Activated CD4-positive, alpha-beta memory T cell treated with anti-CD3 and anti-CD28 coated beads for 36 hours (primary cell): ENCODE measurements at regions not wholly inside any gene's neighbourhood (a gene's known extent, or its start where the extent isn't known, plus 50 kb on each side); places are given as distances from the start of the nearest gene placed in this dataset.

Experiments used
- CTCF ChIA-PET: fragments of 350-600 bp; sonication (Branson Sonifier 250); formaldehyde crosslinking; loops from one replicate; lab custom pipeline; 2021; ENCODE audit warnings: antibody characterized with exemption, inconsistent platforms; lab: Charles Lee
- POLR2A ChIA-PET: fragments of 350-600 bp; sonication (Branson Sonifier 250); formaldehyde crosslinking; loops from one replicate; lab custom pipeline; 2021; ENCODE audit warnings: antibody characterized with exemption; lab: Charles Lee
- DNase-seq: peaks from one replicate; pipeline ENCODE4 v3.0.0-alpha.2; 2020
- H3K27ac Mint-ChIP-seq: one replicate; pipeline ENCODE4 v1.8.0; 2021; ENCODE audit warnings: mixed read lengths
- H3K27me3 Mint-ChIP-seq: one replicate; pipeline ENCODE4 v1.8.0; 2021; ENCODE audit warnings: mixed read lengths
- H3K36me3 Mint-ChIP-seq: one replicate; pipeline ENCODE4 v1.8.0; 2021; ENCODE audit warnings: mixed read lengths
- H3K4me1 Mint-ChIP-seq: one replicate; pipeline ENCODE4 v1.8.0; 2021; ENCODE audit warnings: low read depth, mixed read lengths
- H3K4me3 Mint-ChIP-seq: one replicate; pipeline ENCODE4 v1.8.0; 2021; ENCODE audit warnings: mild to moderate bottlenecking, mixed read lengths
- H3K9me3 Mint-ChIP-seq: one replicate; pipeline ENCODE4 v1.8.0; 2021; ENCODE audit warnings: mixed read lengths
- intact Hi-C: fragments of 100-400 bp; cut with micrococcal nuclease; formaldehyde crosslinking; loops from one replicate; pipeline ENCODE4 v1.15.1; 2023

DNA sequence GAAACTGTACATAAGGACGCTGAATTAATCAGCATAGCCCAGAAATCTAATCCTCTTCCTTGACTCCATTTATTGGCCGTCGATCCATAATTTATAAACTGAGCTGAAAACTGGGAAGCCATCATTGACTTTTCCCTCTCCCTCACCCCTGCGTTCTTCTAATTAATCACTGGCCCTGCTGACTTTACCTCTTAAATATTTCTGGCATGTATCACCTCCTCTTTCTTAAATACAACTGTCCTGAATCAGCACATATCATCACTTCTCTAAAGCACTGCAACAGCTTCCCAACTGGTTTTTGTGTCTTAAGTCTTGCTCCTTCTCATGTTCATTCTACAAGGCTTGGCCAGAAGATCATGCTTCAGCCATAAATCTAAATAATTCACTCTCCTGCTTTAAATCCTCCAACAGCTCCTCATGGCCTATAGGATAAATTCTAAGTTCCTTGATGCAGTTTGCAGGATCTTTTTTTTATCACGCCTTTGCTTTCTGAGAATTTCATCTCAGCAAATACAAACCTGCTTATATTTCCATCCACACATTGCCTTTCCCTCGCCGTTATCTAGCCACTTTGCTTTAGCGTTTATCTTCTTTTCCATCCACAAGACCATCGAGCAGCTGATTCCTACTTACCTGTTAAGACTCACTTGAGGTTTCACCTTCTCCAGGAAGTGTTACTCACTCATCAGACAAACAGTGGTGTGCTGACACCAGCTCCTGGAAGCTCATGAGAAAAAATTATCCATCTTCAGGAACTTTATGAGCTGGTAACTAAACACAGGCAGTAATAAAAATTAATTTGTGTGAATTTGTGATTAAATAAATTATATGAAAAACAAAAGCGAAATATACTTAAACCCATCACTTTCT is 295.6 kb upstream of the FLRT2 start:
- H3K36me3 Mint-ChIP-seq: no peaks in the 10 kb centered on the region
- peaks cover 3% of the 10 kb centered on the region for H3K9me3 Mint-ChIP-seq
- no peak for DNase-seq
- H3K4me3 Mint-ChIP-seq: no peak overlapping the region
- intact Hi-C loops: no loop called here
- no peak overlapping the region for H3K27ac Mint-ChIP-seq
- H3K27me3 Mint-ChIP-seq: no peaks in the 10 kb centered on the region
- POLR2A ChIA-PET: no interaction called here
- CTCF ChIA-PET: no interaction called here
- no peaks in the 10 kb centered on the region for H3K4me1 Mint-ChIP-seq

DNA sequence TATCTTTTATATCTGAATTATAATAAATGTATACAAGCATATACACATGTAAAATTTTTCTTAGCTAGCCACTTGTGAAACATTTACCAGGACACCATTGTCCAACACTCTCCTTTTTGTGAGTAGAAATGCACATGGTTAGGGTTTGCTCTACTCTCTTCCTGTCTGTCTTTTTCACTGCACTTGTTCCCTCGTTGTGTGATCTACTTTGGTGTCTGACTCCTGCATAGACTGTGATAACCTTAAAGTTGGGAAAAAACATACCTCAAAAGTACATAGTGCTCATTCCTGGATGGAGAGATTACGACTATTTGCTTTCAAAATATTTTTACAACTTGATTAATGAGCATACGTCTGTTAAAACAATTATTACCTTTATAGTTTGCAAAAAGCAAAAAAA is 294.1 kb upstream of the FLRT2 start:
- ChIA-PET CTCF (no interaction called here), POLR2A (no interaction called here)
- no peak overlapping the region for H3K27ac Mint-ChIP-seq
- no peaks in the 10 kb centered on the region for H3K36me3 Mint-ChIP-seq
- no peaks in the 10 kb centered on the region for H3K9me3 Mint-ChIP-seq
- H3K27me3 Mint-ChIP-seq: no peaks in the 10 kb centered on the region
- intact Hi-C loops: no loop called here
- H3K4me1 Mint-ChIP-seq: no peaks in the 10 kb centered on the region
- no peak overlapping the region for H3K4me3 Mint-ChIP-seq
- no peak for DNase-seq

DNA sequence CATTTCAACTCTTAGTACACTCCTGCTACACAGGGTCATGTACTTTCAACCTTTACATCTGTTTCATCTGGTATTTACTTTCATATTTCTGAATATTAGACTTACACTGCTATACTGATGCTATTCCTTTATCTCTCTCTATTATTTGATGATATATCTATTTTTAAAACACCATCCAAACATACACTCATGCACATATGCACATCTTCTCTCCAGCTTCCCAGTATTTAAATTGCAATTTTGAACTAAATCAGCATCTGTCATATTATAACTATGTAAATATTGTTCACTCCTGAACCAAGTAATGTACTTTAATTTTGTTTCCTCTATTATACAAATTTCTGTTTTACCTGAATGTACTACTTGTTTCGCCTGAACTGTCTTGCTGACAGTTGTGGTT is 293.6 kb upstream of the FLRT2 start:
- no peak overlapping the region for H3K27ac Mint-ChIP-seq
- no peak for DNase-seq
- no peaks in the 10 kb centered on the region for H3K36me3 Mint-ChIP-seq
- intact Hi-C loops: no loop called here
- no peak overlapping the region for H3K4me3 Mint-ChIP-seq
- ChIA-PET CTCF (no interaction called here), POLR2A (no interaction called here)
- H3K4me1 Mint-ChIP-seq: no peaks in the 10 kb centered on the region
- no peaks in the 10 kb centered on the region for H3K9me3 Mint-ChIP-seq
- no peaks in the 10 kb centered on the region for H3K27me3 Mint-ChIP-seq

DNA sequence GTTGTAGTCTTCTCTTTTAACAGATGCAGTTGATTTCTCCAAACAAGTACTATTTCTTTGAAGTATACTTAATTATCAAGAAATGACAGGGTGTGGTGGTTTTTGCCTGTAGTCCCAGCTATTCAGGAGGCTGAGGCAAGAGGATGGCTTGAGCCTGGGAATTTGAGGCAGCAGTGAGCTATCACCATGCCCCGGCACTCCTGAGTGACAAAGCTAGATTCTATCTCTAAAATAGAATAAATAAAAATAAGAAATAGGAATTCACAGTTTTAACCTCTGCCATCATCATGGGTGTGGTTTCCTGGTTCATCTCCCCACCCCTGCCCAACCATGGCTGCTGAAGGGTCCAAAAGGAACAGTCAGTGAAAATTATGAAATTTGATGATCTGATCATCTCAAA is 290.2 kb upstream of the FLRT2 start:
- ChIA-PET CTCF (no interaction called here), POLR2A (no interaction called here)
- H3K27ac Mint-ChIP-seq: no peak overlapping the region
- no peak overlapping the region for H3K4me3 Mint-ChIP-seq
- H3K9me3 Mint-ChIP-seq: no peaks in the 10 kb centered on the region
- H3K36me3 Mint-ChIP-seq: no peaks in the 10 kb centered on the region
- intact Hi-C loops: no loop called here
- no peak for DNase-seq
- no peaks in the 10 kb centered on the region for H3K4me1 Mint-ChIP-seq
- H3K27me3 Mint-ChIP-seq: no peaks in the 10 kb centered on the region

DNA sequence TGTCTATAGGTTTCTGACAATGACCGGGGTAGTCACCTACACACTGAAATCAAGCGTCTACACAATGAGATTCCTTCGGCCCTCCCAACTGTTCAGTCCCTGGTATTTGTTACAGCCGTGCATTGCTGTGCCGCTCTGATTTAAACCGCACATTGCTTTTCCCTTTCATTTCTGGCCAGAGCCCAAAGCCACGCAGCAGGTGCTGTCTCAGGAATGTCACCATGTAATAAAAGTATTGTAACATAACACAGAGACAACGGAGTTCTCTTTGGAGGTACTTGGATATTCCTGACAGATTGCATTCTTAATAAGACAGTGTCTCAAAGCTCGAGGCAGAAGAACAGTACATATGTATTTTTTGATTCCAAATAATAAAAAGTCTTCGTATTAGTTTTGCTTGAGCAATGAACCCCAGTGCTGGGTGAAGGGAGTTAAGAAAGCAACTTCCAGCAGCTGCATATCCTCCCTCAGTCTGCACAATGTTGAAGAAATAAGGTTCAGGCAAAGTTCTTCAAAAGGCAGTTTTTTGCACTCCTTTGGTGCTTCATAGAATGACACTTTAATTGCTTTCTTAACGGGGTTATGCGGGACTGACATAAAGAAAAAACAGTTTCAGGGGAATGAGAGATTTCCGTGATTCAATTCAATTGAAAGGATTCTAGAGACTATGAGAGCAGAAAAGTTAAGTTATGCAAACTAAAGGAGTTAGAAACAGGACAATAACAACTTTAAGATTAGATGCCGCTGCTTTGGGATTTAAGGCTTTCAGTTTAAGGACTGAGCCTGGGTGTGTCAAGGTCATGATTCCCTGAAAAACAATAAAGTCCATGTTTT is 288.7 kb upstream of the FLRT2 start:
- Mint-ChIP-seq H3K27ac (no peak overlapping the region), H3K4me1 (no peaks in the 10 kb centered on the region), H3K4me3 (no peak overlapping the region), H3K9me3 (no peaks in the 10 kb centered on the region), H3K27me3 (no peaks in the 10 kb centered on the region), H3K36me3 (no peaks in the 10 kb centered on the region)
- POLR2A ChIA-PET: no interaction called here
- CTCF ChIA-PET: no interaction called here
- DNase-seq: no peak
- intact Hi-C loops: no loop called here

DNA sequence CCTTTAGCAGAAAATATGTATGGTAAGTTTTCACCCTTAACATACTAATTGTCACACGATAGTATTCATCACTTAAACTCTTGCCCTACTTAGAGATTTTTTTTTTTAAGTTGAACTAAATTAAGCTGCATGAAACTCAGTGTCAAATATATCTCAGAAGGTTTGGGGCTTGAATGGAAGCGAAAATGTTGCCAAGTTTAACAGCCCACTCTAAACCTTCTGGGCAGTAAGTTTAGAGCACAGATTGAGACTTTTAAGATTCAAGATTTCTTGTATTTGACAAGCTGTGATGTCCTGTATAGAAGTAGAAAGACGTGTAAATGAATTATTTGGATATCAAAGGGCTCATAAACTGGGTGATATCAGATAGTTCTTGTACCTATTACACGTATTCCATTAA is 287.3 kb upstream of the FLRT2 start:
- no peaks in the 10 kb centered on the region for H3K27me3 Mint-ChIP-seq
- no peaks in the 10 kb centered on the region for H3K36me3 Mint-ChIP-seq
- DNase-seq: no peak
- H3K4me3 Mint-ChIP-seq: no peak overlapping the region
- no peaks in the 10 kb centered on the region for H3K4me1 Mint-ChIP-seq
- ChIA-PET CTCF (no interaction called here), POLR2A (no interaction called here)
- H3K27ac Mint-ChIP-seq: no peak overlapping the region
- intact Hi-C loops: no loop called here
- no peaks in the 10 kb centered on the region for H3K9me3 Mint-ChIP-seq

DNA sequence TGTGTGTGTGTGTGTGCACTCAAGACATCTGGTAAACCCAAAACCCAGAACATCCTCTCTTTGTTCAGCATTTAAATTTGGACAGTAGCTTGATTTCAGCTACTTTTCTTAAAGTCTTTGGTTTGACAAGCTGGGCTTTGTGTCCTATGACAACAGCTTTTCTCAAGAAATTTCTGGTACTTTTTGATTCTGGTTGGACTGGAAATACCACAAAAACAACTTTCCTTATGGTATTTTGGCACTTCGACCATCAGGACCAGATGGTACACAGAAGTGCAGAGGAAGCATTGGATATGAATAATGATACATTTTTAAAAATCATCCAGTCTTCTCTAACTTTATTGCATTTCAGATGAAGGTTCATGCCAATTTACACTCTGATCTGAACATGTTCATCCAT is 286.6 kb upstream of the FLRT2 start:
- no peak for DNase-seq
- Mint-ChIP-seq H3K27ac (no peak overlapping the region), H3K9me3 (peaks cover 5% of the 10 kb centered on the region), H3K27me3 (no peaks in the 10 kb centered on the region), H3K4me1 (no peaks in the 10 kb centered on the region), H3K4me3 (no peak overlapping the region), H3K36me3 (no peaks in the 10 kb centered on the region)
- intact Hi-C loops: no loop called here
- CTCF ChIA-PET: no interaction called here
- POLR2A ChIA-PET: no interaction called here

DNA sequence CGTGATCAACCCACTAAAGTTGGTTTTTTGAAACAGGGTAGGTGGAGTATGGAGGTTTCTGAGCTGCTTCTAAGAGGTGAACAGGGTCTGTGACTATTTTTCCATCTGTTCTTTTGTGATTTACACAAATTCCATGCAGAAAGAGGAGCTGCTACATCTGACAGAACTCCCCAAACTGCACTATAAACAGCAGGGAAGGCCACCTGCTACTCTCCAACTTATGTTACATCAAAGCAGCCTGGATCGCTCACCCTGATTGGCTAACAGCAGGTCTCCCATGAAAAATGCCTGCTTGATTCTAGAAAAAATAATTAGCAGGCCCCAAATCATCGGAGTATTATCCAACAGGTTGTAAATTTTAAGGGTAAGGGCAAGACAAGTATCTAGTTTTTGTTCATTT is 282.9 kb upstream of the FLRT2 start:
- Mint-ChIP-seq H3K36me3 (no peaks in the 10 kb centered on the region), H3K4me3 (no peak overlapping the region), H3K9me3 (peaks cover 11% of the 10 kb centered on the region), H3K27ac (no peak overlapping the region), H3K27me3 (no peaks in the 10 kb centered on the region), H3K4me1 (no peaks in the 10 kb centered on the region)
- intact Hi-C loops: no loop called here
- POLR2A ChIA-PET: no interaction called here
- CTCF ChIA-PET: no interaction called here
- no peak for DNase-seq

DNA sequence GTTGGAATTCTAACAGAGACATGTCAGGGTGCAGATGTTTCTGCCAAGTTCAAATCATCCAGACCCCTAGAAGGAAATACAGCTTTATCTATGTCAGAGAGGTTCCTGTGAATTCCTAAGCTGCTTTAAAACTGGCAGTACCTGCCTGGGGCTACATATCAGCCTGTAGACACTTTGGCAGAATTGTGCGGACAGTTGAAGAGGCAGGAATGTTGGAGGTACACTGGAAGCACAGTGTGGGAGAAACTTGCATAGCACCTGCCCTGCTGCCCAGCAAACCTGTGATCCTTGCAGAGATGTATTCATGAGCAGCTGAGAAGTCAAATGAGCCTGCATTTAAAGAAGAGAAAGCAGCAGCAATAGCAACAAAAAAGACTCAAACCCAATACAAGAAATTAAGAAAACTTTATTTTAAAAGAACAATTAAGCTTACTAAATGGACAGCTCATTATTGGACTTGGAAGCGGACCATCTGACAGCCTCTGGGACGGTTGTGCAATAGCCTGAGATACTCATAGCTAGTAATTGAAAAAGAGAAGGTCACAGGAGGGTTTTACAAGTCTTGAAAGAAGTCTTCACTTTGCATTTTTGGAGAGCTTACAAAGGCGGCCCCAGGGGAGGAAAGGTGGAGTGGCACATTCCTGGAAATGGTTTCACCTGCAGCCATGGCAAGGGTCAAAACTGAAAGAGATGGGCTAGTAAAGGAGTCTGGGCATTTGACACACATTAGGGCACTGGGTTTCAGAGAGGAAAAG is 280.9 kb upstream of the FLRT2 start:
- peaks cover 11% of the 10 kb centered on the region for H3K9me3 Mint-ChIP-seq

DNA sequence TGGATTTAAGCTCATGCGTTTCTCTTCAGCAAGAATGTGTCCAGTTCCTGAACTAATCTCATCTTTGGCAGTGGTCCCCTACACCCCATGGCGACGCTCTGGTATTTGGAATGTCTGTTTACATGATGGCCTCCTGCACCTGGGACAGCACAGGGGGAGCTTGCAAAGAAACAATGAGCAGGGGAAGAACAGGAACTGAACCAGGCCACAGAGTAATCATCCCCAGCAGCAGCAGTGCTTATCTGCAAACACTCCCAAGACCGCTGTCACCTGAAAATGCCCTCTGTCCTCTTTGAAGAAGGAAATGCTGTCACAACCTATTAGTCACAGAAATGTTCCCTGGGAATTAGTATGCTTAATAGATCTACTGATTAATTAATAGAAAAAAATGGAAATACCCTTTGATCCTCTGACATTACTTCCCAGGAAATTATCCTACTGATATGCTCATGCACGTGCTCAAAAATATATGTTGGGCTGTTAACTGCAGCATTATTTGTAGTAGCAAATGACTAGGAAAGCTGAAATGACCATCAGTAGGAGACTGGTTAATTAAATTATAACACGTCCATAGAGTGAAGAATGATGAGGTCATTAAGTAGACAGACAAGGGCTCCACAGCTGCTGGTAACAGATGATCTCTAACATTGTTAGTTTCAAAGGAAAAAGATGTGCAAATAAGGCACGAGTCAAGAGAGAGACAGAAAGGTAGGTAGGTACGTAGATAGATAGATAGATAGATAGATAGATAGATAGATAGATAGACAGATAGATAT is 279.3 kb upstream of the FLRT2 start:
- CTCF ChIA-PET: no interaction called here
- H3K27ac Mint-ChIP-seq: no peak overlapping the region
- H3K36me3 Mint-ChIP-seq: no peaks in the 10 kb centered on the region
- no peaks in the 10 kb centered on the region for H3K27me3 Mint-ChIP-seq
- no peaks in the 10 kb centered on the region for H3K4me1 Mint-ChIP-seq
- POLR2A ChIA-PET: no interaction called here
- H3K4me3 Mint-ChIP-seq: no peak overlapping the region
- intact Hi-C loops: no loop called here
- DNase-seq: no peak
- H3K9me3 Mint-ChIP-seq: peaks cover 12% of the 10 kb centered on the region

More for the DNA sequence above, 280.9 kb upstream of the FLRT2 start:
- Mint-ChIP-seq H3K4me1 (no peaks in the 10 kb centered on the region), H3K4me3 (no peak overlapping the region), H3K36me3 (no peaks in the 10 kb centered on the region), H3K27me3 (no peaks in the 10 kb centered on the region), H3K27ac (no peak overlapping the region)
- CTCF ChIA-PET: no interaction called here
- DNase-seq: no peak
- intact Hi-C loops: no loop called here
- POLR2A ChIA-PET: no interaction called here

DNA sequence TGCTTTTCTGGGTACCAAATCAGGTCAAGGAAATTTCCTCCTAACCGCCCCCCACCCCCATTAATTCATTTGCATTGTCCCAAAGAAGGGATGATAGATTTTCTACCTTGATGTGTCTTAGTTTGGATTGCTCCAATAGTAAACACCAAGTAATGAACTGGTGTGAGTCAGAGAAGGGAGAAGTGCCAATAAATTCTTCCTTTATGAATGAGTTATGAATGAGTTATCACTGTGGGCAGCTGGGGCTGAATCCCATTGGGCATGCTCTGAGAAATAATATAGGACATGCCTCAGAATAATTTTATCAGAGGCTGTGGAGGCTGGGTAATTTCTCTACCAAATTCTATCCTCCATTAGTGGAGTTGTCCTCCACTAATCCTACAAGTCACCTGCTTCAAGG is 277.9 kb upstream of the FLRT2 start:
- no peak overlapping the region for H3K27ac Mint-ChIP-seq
- ChIA-PET CTCF (no interaction called here), POLR2A (no interaction called here)
- no peak for DNase-seq
- H3K4me1 Mint-ChIP-seq: no peaks in the 10 kb centered on the region
- H3K9me3 Mint-ChIP-seq: peaks cover 12% of the 10 kb centered on the region
- H3K36me3 Mint-ChIP-seq: no peaks in the 10 kb centered on the region
- no peaks in the 10 kb centered on the region for H3K27me3 Mint-ChIP-seq
- H3K4me3 Mint-ChIP-seq: no peak overlapping the region
- intact Hi-C loops: no loop called here

DNA sequence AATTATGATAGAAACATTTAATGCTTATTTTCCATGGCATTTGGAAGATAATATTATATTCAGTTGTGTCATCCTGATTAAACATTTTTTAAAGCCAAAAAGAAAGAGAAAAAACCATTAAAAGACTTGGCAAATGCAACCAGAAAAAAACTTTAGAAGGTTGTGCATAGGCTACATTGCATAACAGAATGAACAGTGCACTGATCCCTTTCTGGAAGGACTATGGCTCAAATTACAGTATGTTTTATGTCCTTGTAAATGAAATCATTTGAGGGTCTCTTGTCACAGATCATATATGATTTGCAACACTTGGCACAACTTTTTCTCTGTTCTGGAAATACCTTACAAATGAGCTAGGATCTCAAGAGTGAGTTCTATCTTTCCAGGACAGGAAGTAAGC is 275.2 kb upstream of the FLRT2 start:
- peaks cover 7% of the 10 kb centered on the region for H3K9me3 Mint-ChIP-seq
- H3K4me3 Mint-ChIP-seq: no peak overlapping the region
- CTCF ChIA-PET: no interaction called here
- H3K27me3 Mint-ChIP-seq: no peaks in the 10 kb centered on the region
- POLR2A ChIA-PET: no interaction called here
- intact Hi-C loops: no loop called here
- no peak overlapping the region for H3K27ac Mint-ChIP-seq
- no peak for DNase-seq
- H3K4me1 Mint-ChIP-seq: no peaks in the 10 kb centered on the region
- no peaks in the 10 kb centered on the region for H3K36me3 Mint-ChIP-seq
